OCI-LY1 (cell line): ENCODE measurements at regions not wholly inside any gene's neighbourhood (a gene's known extent, or its start where the extent isn't known, plus 50 kb on each side); places are given as distances from the start of the nearest gene placed in this dataset.

Source experiments
- EZH2 ChIP-seq: fragments of 200-600 bp; sonication (generic), shearing (Covaris generic); IDR thresholded peaks from 2 replicates; pipeline ENCODE4 v1.8.0; 2017; ENCODE audit warnings: borderline replicate concordance, mixed run types, mild to moderate bottlenecking, antibody characterized with exemption, low read length, moderate library complexity, mixed read lengths
- TF ChIP-seq, protein P1 (sequence below): fragments of 200-600 bp; sonication (generic), shearing (Covaris generic); IDR thresholded peaks from 2 replicates; pipeline ENCODE4 v1.5.1; 2017; ENCODE audit warnings: mild to moderate bottlenecking, antibody characterized with exemption, low read length, moderate library complexity, mixed read lengths

DNA sequence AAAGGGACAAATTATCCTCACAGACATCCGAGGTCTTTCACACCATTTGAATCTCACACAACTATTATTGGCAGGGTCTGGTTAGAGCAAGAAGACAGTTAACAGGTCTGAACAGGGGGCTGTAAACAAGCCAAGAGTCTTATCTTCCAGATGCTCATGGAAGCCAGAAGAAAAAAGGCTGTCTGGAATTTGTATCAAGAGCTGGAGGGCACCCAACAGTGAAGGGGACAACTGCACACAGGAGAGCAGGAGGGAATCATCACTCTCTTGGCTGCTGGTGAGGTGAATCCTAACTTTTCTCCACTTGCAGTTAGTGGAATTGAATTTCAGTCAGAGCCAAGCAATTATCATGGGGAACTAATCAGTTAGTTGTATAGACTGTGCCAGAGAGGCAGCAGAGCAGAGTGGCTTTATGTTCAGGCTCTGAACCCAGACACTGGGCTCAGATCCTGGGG, 880.2 kb upstream of the AUTS2 start:
- TF ChIP-seq, protein P1, sequence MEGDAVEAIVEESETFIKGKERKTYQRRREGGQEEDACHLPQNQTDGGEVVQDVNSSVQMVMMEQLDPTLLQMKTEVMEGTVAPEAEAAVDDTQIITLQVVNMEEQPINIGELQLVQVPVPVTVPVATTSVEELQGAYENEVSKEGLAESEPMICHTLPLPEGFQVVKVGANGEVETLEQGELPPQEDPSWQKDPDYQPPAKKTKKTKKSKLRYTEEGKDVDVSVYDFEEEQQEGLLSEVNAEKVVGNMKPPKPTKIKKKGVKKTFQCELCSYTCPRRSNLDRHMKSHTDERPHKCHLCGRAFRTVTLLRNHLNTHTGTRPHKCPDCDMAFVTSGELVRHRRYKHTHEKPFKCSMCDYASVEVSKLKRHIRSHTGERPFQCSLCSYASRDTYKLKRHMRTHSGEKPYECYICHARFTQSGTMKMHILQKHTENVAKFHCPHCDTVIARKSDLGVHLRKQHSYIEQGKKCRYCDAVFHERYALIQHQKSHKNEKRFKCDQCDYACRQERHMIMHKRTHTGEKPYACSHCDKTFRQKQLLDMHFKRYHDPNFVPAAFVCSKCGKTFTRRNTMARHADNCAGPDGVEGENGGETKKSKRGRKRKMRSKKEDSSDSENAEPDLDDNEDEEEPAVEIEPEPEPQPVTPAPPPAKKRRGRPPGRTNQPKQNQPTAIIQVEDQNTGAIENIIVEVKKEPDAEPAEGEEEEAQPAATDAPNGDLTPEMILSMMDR = no peak
- no peak for TF ChIP-seq EZH2
